AG04449 (cell line): ENCODE measurements at regions not wholly inside any gene's neighbourhood (a gene's known extent, or its start where the extent isn't known, plus 50 kb on each side); places are given as distances from the start of the nearest gene placed in this dataset.

ENCODE experiments used
- CTCF ChIA-PET: fragments of 350-600 bp; formaldehyde crosslinking; extraction: SDS; loops from one replicate; lab custom pipeline; 2021; ENCODE audit warnings: antibody characterized with exemption; lab: Yijun Ruan, JAX
- POLR2A ChIA-PET: fragments of 400-600, 350-600 bp; formaldehyde crosslinking; extraction: SDS; loops from one replicate; lab custom pipeline; 2020; ENCODE audit warnings: antibody characterized with exemption, inconsistent platforms; lab: Yijun Ruan, JAX
- DNase-seq: peaks from one replicate; pipeline ENCODE4 v3.0.0-alpha.2; 2010; ENCODE audit warnings: low read depth, low spot score
- H3K4me3 ChIP-seq: 2 replicates; pipeline ENCODE4 v1.5.1; 2011; ENCODE audit warnings: low read depth, mild to moderate bottlenecking, control low read depth, low read length
- TF ChIP-seq, protein P1 (sequence below): IDR thresholded peaks from one replicate; pipeline ENCODE4 v1.5.1; 2011; ENCODE audit warnings: mild to moderate bottlenecking, moderate library complexity, low read length, control low read depth, inconsistent platforms; ENCODE audit not compliant: insufficient read depth; ENCODE audit errors: missing control alignments

DNA sequence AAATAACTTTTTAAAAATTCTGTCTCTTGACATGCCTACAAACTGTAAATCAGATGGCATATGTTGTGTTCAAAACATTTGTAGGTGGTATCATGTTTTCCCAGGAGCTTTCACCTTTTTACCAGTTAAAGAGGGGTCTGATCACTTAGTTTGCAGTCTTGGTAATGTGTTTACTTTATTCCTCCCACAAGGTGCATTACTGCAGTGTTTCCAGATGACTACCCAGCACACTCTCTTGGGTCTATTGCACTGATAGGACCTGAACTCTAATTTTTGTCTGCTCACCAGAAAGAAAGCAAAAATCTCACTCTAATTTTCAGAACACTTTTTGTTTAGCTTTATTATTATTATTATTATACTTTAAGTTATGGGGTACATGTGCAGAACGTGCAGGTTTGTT is 734.1 kb downstream of the GBE1 start:
- no peak overlapping the region for H3K4me3 ChIP-seq
- ChIA-PET POLR2A (no interaction called here), CTCF (no interaction called here)
- no peak for DNase-seq
- TF ChIP-seq, protein P1, sequence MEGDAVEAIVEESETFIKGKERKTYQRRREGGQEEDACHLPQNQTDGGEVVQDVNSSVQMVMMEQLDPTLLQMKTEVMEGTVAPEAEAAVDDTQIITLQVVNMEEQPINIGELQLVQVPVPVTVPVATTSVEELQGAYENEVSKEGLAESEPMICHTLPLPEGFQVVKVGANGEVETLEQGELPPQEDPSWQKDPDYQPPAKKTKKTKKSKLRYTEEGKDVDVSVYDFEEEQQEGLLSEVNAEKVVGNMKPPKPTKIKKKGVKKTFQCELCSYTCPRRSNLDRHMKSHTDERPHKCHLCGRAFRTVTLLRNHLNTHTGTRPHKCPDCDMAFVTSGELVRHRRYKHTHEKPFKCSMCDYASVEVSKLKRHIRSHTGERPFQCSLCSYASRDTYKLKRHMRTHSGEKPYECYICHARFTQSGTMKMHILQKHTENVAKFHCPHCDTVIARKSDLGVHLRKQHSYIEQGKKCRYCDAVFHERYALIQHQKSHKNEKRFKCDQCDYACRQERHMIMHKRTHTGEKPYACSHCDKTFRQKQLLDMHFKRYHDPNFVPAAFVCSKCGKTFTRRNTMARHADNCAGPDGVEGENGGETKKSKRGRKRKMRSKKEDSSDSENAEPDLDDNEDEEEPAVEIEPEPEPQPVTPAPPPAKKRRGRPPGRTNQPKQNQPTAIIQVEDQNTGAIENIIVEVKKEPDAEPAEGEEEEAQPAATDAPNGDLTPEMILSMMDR = no peak

DNA sequence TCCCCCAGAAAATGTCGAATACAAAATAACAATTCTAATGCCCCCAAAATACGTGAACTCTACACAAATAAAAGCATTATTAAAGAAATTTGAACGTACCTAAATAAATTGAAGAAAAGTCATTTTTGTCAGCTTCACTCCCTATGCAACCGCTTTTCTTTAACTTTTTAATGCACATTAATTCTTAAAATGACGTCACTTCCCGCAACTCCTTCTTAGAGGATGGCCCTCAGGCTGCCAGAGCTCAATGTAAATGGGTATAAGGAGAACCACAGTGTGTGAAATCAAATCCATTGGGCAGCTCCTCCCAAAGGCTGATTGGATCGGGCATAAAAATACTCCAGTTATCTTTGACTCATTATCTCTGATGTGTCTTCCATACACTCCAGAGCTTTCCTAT is 736.9 kb downstream of the GBE1 start:
- H3K4me3 ChIP-seq = no peak overlapping the region
- ChIA-PET CTCF (no interaction called here), POLR2A (no interaction called here)
- TF ChIP-seq, protein P1 = no peak
- no peak for DNase-seq

DNA sequence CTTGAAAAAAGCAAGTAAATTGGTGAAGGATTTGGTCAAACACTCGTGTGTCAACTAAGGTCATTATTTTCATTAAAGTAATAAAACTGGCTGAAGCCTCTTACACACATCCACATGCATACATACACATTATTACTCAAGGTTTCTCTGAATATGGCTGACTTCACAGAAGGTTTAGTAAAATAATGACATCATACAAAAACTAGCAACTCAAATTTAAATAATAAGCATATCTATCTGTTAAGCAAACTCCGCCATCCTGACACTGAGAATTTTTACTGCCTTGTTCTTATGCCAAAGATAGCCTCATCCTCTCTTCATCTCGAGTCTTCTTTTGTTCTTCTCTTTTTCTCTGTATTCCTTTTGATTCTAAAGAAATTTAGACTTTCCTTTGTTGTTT is 739.1 kb downstream of the GBE1 start:
- POLR2A ChIA-PET = no interaction called here
- H3K4me3 ChIP-seq = no peak overlapping the region
- TF ChIP-seq, protein P1 = no peak
- DNase-seq = no peak
- CTCF ChIA-PET = no interaction called here

DNA sequence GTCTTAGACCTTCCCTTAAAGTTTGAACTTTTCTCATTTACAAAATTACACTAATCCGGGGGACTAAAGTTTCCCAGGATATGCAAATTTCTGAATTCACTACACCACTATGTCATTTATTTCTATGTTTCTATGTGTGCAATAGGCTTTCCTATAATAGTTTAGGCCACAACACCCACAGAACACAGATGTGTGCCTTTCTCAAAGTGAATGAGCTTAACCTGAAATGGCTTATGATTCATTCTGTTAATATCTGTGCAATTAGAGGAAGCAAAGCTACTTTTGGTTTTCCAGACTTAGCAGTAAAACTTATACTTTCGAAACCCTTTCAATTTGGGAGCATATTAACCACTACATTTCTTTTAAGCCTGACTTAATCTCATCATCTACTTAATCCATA is 748.1 kb downstream of the GBE1 start:
- TF ChIP-seq, protein P1 = no peak
- H3K4me3 ChIP-seq = no peak overlapping the region
- ChIA-PET POLR2A (no interaction called here), CTCF (no interaction called here)
- no peak for DNase-seq

DNA sequence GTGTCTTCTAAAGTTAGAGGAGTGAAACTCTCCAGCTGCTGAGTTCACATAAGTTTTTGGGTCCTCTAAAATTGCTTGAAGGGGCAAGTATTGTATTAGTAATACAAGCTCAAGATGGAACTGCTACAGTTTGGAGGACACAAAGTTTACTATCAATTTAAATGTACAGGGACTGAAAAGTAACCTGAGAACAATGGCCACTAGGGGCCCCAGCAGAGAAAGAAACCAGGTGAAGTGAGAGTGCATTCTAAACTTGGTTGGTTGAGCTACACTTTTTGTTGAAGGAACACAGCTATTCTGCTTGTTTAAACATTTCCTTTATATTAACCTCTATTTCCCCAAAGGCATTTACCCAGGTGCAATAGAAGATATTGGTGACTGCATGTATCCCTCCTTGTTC is 755.5 kb downstream of the GBE1 start:
- ChIA-PET CTCF (no interaction called here), POLR2A (no interaction called here)
- no peak for DNase-seq
- H3K4me3 ChIP-seq = no peak overlapping the region
- TF ChIP-seq, protein P1 = no peak

DNA sequence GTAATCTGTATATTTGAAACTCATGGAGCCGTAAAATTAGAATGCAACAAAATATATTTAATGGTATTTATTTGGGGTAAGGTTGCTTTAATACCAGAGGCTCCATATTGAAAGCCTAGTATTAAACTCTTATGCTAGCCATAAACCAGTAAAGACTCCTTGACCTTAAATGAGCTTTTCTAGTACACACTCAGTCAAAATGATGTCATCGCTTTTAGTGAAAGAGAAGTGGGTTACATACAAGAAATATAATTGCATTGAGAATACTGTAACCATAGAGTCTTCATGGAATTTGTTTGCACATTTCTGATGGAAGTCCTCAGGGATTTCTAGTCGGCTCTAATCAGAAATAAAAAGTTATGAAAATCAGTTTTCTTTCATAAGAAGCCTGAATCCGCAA is 757.6 kb downstream of the GBE1 start:
- CTCF ChIA-PET = no interaction called here
- TF ChIP-seq, protein P1 = no peak
- POLR2A ChIA-PET = no interaction called here
- no peak for DNase-seq
- no peak overlapping the region for H3K4me3 ChIP-seq
